ENCODE measurements at regions not wholly inside any gene's neighbourhood (a gene's known extent, or its start where the extent isn't known, plus 50 kb on each side); places are given as distances from the start of the nearest gene placed in this dataset.

DNA sequence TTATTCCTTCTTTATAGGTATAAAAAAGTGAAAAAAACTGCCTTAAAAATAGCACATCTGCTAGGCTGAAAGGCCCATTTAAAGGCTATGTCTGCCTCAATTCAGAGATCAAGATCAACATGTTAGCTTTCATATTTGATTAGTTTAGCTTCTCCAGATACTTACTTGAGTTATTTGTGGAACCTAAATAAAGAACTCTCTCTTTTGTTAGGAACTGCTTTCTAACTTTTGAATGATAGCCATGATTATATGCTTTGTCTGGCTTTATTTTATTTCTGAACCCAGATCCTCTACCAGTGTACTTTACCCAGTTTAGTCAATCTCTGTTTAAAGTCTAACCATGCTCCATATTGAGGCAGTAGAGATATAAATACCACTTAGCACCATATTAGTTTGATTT, 515.5 kb upstream of the SEMA3D start:
- no peak for TF ChIP-seq POLR2A (IDR thresholded peaks at IDR 0.05)
- no peak for TF ChIP-seq CTCF (IDR thresholded peaks at IDR 0.05)
